Muscle layer of duodenum (tissue), 2 donors: ENCODE measurements at regions not wholly inside any gene's neighbourhood (a gene's known extent, or its start where the extent isn't known, plus 50 kb on each side); places are given as distances from the start of the nearest gene placed in this dataset.
"Not testable (repeated sequence)": the region's sequence is repeated elsewhere in the genome, so short reads cannot be mapped to it uniquely, and the experiment has no call there.

Source experiments
- H3K27ac ChIP-seq: one replicate; pipeline ENCODE4 v1.7.0; 2013; ENCODE audit warnings: mild to moderate bottlenecking, low read length
- H3K27me3 ChIP-seq: one replicate; pipeline ENCODE4 v1.7.0; 2013; ENCODE audit warnings: low read depth, mild to moderate bottlenecking, control low read depth, low read length
- H3K36me3 ChIP-seq, 2 donors: one replicate each; pipeline ENCODE4 v1.7.0; 2013; ENCODE audit warnings: low read length in 2 of 2, control low read depth in 1 of 2, mild to moderate bottlenecking in 1 of 2; ENCODE audit not compliant: insufficient read depth in 2 of 2, control insufficient read depth in 1 of 2
- H3K4me1 ChIP-seq, 2 donors: one replicate each; pipeline ENCODE4 v1.7.0; 2013; ENCODE audit warnings: low read length in 2 of 2, mild to moderate bottlenecking in 2 of 2, control low read depth in 1 of 2, moderate library complexity in 1 of 2; ENCODE audit not compliant: insufficient read depth in 2 of 2, control insufficient read depth in 1 of 2
- H3K4me3 ChIP-seq, 2 donors: one replicate each; pipeline ENCODE4 v1.7.0; 2013; ENCODE audit warnings: low read length in 2 of 2, low read depth in 1 of 2, mild to moderate bottlenecking in 1 of 2
- H3K9me3 ChIP-seq, 2 donors: one replicate each; pipeline ENCODE4 v1.7.0; 2013; ENCODE audit warnings: low read length in 2 of 2, control low read depth in 1 of 2, mild to moderate bottlenecking in 1 of 2; ENCODE audit not compliant: control insufficient read depth in 1 of 2
- donor health status: healthy.

DNA sequence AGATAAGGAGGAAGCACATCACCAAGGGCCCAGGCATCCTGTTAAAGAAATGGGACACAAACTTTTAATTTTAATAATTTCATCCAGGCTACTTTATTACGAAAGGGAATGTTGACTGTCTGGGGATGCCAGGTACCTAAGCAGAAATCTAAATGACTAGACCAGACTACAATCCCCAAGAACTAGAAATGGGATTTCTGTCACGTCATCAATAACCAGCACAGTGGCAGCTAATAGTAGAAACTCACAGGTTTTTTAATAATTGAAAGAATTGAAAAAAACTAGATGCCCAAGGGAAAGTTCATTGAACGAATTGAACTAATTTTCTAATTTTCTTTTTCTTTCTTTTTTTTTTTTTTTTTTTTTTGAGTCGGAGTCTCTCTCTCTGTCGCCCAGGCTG, 789.3 kb downstream of the IGSF11 start:
- Histone ChIP-seq H3K9me3 (peaks cover 0 to 4% of the 10 kb centered on the region in 2 donors), H3K36me3 (no peaks in the 10 kb centered on the region), H3K27me3 (no peaks in the 10 kb centered on the region), H3K4me3 (no peak overlapping the region), H3K4me1 (no peaks in the 10 kb centered on the region), H3K27ac (no peak overlapping the region)

DNA sequence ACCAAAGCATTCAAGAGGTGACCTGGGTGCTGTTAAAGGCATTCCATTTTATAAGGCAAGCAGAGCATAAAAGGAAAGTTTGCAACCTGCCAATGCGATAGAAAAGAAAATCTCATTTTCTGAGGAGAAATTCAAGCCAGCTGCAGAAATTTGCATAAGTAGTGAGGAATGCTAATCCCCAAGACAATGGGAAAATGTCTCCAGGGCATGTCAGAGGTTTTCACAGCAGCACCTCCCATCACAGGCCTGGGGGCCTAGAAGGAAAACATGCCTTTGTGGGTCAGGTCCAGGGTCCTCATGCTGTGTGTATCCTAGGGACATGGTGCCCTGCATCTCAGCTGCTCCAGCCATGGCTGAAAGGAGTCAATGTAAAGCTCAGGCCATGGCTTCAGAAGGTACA, 775.8 kb downstream of the IGSF11 start:
- H3K9me3 ChIP-seq, H3K27ac ChIP-seq, H3K27me3 ChIP-seq, H3K36me3 ChIP-seq, H3K4me3 ChIP-seq, H3K4me1 ChIP-seq: not testable (repeated sequence)

DNA sequence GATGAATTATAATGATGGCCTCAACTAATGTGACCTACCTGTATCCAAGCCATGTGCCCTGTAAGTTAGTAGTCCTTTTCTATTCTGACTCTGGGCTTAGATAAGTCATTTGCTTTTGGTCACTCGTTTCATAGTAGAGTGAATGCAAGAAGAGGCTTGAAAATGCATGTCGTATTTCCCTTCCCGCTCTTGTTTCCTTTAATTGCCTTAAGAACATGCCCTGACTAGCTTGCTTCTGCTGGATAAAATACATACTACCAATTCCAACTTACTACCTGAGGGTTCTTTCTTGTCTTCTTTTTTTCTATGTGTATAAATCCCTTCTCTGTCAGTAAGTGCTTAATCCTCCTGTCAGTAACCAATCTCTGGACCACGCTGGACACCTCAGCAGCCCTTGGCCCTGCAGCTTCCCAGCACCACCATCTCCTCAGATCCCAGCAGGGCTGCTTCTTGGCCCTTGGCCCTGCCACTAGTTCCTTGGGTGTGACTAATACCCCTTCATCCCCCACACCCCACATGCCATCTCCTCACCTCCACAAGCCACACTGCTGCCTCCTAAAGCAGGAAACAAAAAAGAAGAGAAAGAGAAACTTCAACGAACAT, 771.7 kb downstream of the IGSF11 start:
- Histone ChIP-seq H3K4me1 (no peaks in the 10 kb centered on the region), H3K4me3 (no peak overlapping the region), H3K27me3 (no peaks in the 10 kb centered on the region), H3K9me3 (peaks cover 0 to 12% of the 10 kb centered on the region in 2 donors), H3K36me3 (no peaks in the 10 kb centered on the region), H3K27ac (no peak overlapping the region)

DNA sequence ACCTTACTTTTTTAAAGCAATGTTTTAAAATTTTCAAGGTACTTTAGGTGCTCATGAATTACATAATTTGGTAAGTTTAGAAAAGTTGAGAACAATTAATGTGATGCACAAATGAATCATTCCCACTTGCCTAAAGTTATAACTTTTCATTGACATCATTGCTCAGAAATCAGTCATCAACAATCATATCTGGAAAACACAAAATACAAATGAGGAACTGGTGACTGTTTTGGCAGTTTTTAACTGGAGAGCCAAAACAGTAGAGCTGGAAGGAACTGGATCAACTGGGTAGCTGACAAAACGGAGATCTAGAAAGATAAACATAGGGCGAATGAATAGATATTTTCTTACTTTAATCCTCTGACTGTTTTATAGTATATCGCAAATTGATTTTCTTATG, 767.1 kb downstream of the IGSF11 start:
- peaks cover 3 to 6% of the 10 kb centered on the region in 2 donors for H3K9me3 ChIP-seq
- no peak overlapping the region for H3K4me3 ChIP-seq
- no peaks in the 10 kb centered on the region for H3K27me3 ChIP-seq
- no peaks in the 10 kb centered on the region for H3K36me3 ChIP-seq
- H3K4me1 ChIP-seq = no peaks in the 10 kb centered on the region
- no peak overlapping the region for H3K27ac ChIP-seq

DNA sequence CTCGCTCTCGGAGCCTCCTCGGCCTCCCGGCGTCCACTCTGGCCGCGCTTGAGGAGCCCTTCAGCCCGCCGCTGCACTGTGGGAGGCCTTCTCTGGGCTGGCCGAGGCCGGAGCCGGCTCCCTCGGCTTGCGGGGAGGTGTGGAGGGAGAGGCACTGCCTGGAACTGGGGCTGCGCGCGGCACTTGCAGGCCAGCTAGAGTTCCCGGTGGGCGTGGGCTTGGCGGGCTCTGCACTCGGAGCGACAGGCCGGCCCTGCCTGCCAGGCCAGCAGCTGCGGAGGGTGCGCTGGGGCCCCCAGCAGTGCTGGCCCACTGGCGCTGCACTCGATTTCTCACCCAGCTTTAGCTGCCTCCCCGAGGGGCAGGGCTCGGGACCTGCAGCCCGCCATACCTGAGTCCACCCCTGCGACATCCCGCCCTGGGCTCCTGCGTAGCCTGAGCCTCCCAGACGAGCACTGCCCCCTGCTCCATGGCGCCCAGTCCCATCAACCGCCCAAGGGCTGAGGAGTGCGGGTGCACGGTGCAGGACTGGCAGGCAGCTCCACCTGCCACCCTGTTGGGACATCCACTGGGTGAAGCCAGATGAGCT, 765.0 kb downstream of the IGSF11 start:
- H3K4me3 ChIP-seq = no peak overlapping the region
- no peaks in the 10 kb centered on the region for H3K27me3 ChIP-seq
- H3K27ac ChIP-seq = no peak overlapping the region
- no peaks in the 10 kb centered on the region for H3K4me1 ChIP-seq
- no peaks in the 10 kb centered on the region for H3K36me3 ChIP-seq
- peaks cover 3 to 4% of the 10 kb centered on the region in 2 donors for H3K9me3 ChIP-seq

DNA sequence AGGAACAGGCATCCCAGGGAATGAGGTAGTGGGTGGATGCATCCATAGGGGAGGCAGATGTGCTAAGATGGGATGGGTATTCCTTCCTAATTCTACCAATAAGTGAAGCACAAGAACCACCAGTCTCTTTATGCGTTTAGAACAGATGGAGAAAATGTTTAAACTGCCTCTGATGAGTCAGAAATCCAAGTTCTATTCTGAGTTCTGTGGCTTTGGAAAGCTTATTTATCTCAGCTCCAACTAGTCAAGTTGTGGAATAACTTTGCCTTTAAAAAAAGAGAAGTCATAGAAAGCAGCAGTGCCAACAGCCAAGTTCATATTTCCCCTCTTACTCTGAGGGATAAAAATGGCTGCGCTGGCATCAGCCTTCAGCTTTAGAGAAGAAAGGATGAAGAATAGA, 761.7 kb downstream of the IGSF11 start:
- H3K4me1 ChIP-seq = no peaks in the 10 kb centered on the region
- no peaks in the 10 kb centered on the region for H3K27me3 ChIP-seq
- no peak overlapping the region for H3K27ac ChIP-seq
- H3K36me3 ChIP-seq = no peaks in the 10 kb centered on the region
- H3K4me3 ChIP-seq = no peak overlapping the region
- H3K9me3 ChIP-seq = peaks cover 0 to 3% of the 10 kb centered on the region in 2 donors

DNA sequence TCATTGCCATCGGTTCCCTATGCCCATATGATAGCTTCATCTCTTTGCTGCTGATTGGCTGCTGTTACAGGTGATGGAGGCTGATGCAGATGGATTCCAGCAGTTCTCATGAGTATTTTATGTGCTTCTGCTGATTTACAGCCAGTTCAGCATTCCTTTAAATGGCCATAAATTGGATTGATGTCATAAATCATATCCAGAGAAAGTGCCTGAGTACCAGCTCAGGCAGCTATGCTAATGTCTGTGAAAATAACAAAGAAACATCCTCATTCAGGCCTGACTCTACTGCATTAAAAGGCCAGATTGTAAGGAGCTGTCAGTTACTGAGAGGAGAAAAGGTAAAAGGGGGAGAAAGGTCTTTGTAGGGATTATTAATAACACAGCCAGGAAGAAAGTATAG, 756.8 kb downstream of the IGSF11 start:
- Histone ChIP-seq H3K4me3 (no peak overlapping the region), H3K27me3 (no peaks in the 10 kb centered on the region), H3K9me3 (no peaks in the 10 kb centered on the region), H3K27ac (no peak overlapping the region), H3K36me3 (no peaks in the 10 kb centered on the region), H3K4me1 (no peaks in the 10 kb centered on the region)

DNA sequence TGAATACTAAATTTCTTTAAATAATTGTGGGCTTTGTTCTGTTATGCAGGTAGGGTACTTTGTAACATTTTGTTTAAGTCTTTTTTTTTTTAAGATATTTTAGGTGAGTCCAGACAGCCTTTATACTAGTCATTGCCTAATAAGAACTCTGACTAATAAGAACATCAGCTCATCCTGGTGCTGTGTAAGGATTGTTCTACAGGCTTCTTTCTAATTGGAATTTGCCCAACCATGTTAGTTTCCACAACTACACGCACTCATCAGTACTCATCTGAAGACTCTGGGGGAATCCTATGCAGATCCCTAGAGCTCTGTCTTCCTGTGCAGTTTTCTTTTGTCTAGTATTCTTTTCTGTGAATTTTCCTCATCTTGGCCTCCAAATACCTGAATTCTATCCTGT, 741.8 kb downstream of the IGSF11 start:
- no peak overlapping the region for H3K4me3 ChIP-seq
- no peaks in the 10 kb centered on the region for H3K36me3 ChIP-seq
- no peaks in the 10 kb centered on the region for H3K4me1 ChIP-seq
- H3K27me3 ChIP-seq = no peaks in the 10 kb centered on the region
- H3K27ac ChIP-seq = no peak overlapping the region
- no peaks in the 10 kb centered on the region for H3K9me3 ChIP-seq

DNA sequence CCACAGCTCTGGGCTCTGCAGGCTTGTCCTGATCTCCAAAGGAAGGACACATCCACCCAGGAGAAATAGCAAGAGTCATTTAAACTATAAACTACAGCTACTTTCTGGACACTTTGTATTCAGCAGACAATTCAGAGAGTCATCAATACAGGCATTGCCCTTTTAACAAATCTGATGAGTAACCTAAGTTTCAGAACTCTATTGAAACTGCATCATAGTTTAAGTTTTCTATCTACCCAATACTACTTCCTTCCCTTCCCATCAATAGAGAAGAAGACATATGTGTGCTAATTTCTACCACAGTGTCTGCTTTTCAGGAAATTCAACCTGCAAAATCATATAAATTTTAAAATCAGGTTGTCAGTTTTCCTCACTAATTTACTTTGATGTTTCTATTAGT, 736.5 kb downstream of the IGSF11 start:
- H3K9me3 ChIP-seq = no peaks in the 10 kb centered on the region
- H3K4me1 ChIP-seq = no peaks in the 10 kb centered on the region
- no peaks in the 10 kb centered on the region for H3K36me3 ChIP-seq
- H3K27ac ChIP-seq = no peak overlapping the region
- no peaks in the 10 kb centered on the region for H3K27me3 ChIP-seq
- no peak overlapping the region for H3K4me3 ChIP-seq

DNA sequence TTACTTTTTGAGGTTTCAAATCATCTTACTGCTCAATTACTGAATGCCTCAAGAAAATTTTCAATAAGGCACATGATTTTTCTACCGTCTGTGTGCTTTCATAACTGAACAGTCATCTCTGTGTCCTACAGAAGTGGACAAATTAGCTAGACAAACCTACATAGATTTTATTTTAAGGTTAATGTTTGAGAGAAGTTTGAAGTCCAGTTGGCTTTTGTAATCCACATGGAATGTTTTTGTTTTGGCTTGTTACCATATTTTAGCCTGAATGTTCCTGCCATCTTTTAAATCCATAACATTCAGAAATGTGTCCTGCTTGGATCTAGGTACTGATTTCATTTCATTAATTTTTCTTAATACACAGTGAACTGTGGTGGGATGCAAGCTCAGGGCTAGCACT, 730.1 kb downstream of the IGSF11 start:
- Histone ChIP-seq H3K27me3 (no peaks in the 10 kb centered on the region), H3K9me3 (no peaks in the 10 kb centered on the region), H3K4me1 (no peaks in the 10 kb centered on the region), H3K36me3 (no peaks in the 10 kb centered on the region), H3K27ac (no peak overlapping the region), H3K4me3 (no peak overlapping the region)

DNA sequence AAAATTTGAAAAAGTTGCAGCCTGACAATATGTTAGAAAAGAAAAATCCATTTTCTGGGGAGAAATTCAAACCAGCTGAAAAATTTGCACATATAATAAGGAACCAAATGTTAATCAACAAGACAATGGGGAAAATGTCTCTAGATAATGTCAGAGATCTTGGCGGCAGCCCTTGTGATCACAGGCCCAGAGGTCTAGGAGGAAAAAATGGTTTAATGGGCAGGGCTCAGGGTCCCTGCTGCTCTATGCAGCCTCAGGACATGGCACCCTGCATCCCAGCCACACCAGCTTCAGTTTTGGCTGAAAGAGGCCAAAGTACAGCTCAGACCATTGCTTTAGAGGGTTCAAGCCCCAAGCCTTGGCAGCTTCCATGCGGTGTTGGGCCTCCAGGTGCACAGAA, 701.9 kb downstream of the IGSF11 start:
- H3K27me3 ChIP-seq = no peaks in the 10 kb centered on the region
- no peak overlapping the region for H3K4me3 ChIP-seq
- H3K36me3 ChIP-seq = no peaks in the 10 kb centered on the region
- peaks cover 0 to 6% of the 10 kb centered on the region in 2 donors for H3K9me3 ChIP-seq
- no peaks in the 10 kb centered on the region for H3K4me1 ChIP-seq
- H3K27ac ChIP-seq = no peak overlapping the region

DNA sequence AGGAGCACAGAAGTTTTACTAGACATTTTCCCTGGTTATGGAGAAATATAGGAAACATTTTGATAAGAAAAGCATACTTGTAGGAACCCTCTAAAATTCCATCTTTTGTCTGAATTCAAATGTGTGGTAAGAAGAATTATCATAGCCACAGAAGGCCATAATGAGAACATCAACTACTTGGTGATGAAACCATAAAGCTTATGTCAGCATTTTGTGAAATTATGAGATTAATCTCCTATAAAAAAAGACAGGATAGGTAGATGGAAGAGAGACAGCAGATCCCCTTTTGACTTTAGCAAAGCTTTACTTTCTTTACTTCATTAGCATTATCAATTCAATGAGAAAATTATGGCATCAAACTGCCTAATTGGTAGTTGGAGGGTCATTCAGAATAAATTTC, 697.0 kb downstream of the IGSF11 start:
- Histone ChIP-seq H3K27ac (no peak overlapping the region), H3K36me3 (no peaks in the 10 kb centered on the region), H3K4me3 (no peak overlapping the region), H3K4me1 (no peaks in the 10 kb centered on the region), H3K9me3 (peaks cover 0 to 3% of the 10 kb centered on the region in 2 donors), H3K27me3 (no peaks in the 10 kb centered on the region)
